Neural progenitor cell (in vitro differentiated cells): ENCODE measurements at regions not wholly inside any gene's neighbourhood (a gene's known extent, or its start where the extent isn't known, plus 50 kb on each side); places are given as distances from the start of the nearest gene placed in this dataset.

ENCODE experiments used
- DNase-seq: peaks from one replicate; pipeline ENCODE4 v3.0.0-alpha.2; 2016; ENCODE audit warnings: low spot score
- H2AFZ ChIP-seq: fragments of 200-600 bp; sonication (generic); replicated peaks from 2 replicates; pipeline ENCODE4 v1.6.1; 2016; ENCODE audit warnings: antibody characterized with exemption
- H3F3A ChIP-seq: fragments of 200-600 bp; sonication (generic); 2 replicates; pipeline ENCODE4 v1.6.1; 2016; ENCODE audit warnings: antibody characterized with exemption, low read depth
- H3K27ac ChIP-seq: fragments of 200-600 bp; sonication (generic); 2 replicates; pipeline ENCODE4 v1.5.1; 2016; ENCODE audit warnings: mild to moderate bottlenecking
- H3K27me3 ChIP-seq: fragments of 200-600 bp; sonication (generic); 2 replicates; pipeline ENCODE4 v1.6.1; 2016; ENCODE audit warnings: mild to moderate bottlenecking, moderate library complexity
- H3K36me3 ChIP-seq: fragments of 200-600 bp; sonication (generic); 2 replicates; pipeline ENCODE4 v1.5.1; 2016
- H3K4me1 ChIP-seq: fragments of 200-600 bp; sonication (generic); 2 replicates; pipeline ENCODE4 v1.6.1; 2016; ENCODE audit warnings: mixed run types
- H3K4me2 ChIP-seq: fragments of 200-600 bp; sonication (generic); 2 replicates; pipeline ENCODE4 v1.6.1; 2016
- H3K4me3 ChIP-seq: fragments of 200-600 bp; sonication (generic); 2 replicates; pipeline ENCODE4 v1.5.1; 2016
- H3K79me2 ChIP-seq: fragments of 200-600 bp; sonication (generic); 2 replicates; pipeline ENCODE4 v1.6.1; 2016; ENCODE audit warnings: low read depth
- H3K9ac ChIP-seq: fragments of 200-600 bp; sonication (generic); 2 replicates; pipeline ENCODE4 v1.6.1; 2016
- H3K9me3 ChIP-seq: fragments of 200-600 bp; sonication (generic); 2 replicates; pipeline ENCODE4 v1.5.1; 2016; ENCODE audit warnings: low read depth
- H4K20me1 ChIP-seq: fragments of 200-600 bp; sonication (generic); 2 replicates; pipeline ENCODE4 v1.6.1; 2016; ENCODE audit warnings: low read depth
- H3K27ac Mint-ChIP-seq: 3 replicates; pipeline ENCODE4 v1.8.0; 2021; ENCODE audit warnings: mixed read lengths
- H3K27me3 Mint-ChIP-seq: 2 replicates; pipeline ENCODE4 v1.8.0; 2022; ENCODE audit warnings: low read depth, mild to moderate bottlenecking, inconsistent platforms, moderate library complexity, mixed read lengths; ENCODE audit not compliant: insufficient read depth
- H3K36me3 Mint-ChIP-seq: 3 replicates; pipeline ENCODE4 v1.8.0; 2021; ENCODE audit warnings: mixed read lengths
- H3K4me1 Mint-ChIP-seq: 3 replicates; pipeline ENCODE4 v1.8.0; 2021; ENCODE audit warnings: mixed read lengths
- H3K4me3 Mint-ChIP-seq: 3 replicates; pipeline ENCODE4 v1.8.0; 2021; ENCODE audit warnings: mild to moderate bottlenecking, moderate library complexity, mixed read lengths
- H3K9me3 Mint-ChIP-seq: 3 replicates; pipeline ENCODE4 v1.8.0; 2020; ENCODE audit warnings: mixed read lengths
- EZH2 ChIP-seq: fragments of 200-600 bp; sonication (generic); IDR thresholded peaks from 2 replicates; pipeline ENCODE4 v1.6.1; 2017; ENCODE audit warnings: antibody characterized with exemption, mild to moderate bottlenecking, moderate library complexity
- EZH2phosphoT487 ChIP-seq: fragments of 200-600 bp; sonication (generic); IDR thresholded peaks from 2 replicates; pipeline ENCODE4 v1.6.1; 2017; ENCODE audit warnings: antibody characterized with exemption
- TF ChIP-seq, protein P1 (sequence below): fragments of 200-600 bp; sonication (generic); IDR thresholded peaks from 2 replicates; pipeline ENCODE4 v1.5.1; 2017; ENCODE audit warnings: antibody characterized with exemption, mild to moderate bottlenecking

DNA sequence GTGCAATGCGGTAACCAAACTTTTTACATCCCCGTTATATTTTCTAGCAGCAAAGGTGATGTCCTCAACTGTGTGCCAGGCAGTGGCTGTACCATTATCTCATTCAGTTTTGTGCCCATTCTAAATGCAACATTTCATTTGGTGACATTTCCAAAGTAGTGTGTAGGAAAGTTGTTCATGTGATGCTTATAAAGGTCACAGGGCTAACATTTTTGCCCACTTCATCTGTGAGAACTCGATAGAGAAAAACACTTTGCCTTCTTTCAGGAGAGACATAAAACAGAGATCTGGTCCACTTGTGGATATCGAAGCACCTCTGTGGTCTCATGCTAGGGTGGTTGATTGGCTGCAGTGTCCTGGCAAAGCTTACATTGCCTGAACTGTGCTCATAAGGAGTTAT is 414.2 kb upstream of the PDE3A start:
- H3K36me3 ChIP-seq: no peaks in the 10 kb centered on the region
- no peaks in the 10 kb centered on the region for H3K79me2 ChIP-seq
- H3K9ac ChIP-seq: no peak overlapping the region
- TF ChIP-seq EZH2: no peak
- TF ChIP-seq, protein P1, sequence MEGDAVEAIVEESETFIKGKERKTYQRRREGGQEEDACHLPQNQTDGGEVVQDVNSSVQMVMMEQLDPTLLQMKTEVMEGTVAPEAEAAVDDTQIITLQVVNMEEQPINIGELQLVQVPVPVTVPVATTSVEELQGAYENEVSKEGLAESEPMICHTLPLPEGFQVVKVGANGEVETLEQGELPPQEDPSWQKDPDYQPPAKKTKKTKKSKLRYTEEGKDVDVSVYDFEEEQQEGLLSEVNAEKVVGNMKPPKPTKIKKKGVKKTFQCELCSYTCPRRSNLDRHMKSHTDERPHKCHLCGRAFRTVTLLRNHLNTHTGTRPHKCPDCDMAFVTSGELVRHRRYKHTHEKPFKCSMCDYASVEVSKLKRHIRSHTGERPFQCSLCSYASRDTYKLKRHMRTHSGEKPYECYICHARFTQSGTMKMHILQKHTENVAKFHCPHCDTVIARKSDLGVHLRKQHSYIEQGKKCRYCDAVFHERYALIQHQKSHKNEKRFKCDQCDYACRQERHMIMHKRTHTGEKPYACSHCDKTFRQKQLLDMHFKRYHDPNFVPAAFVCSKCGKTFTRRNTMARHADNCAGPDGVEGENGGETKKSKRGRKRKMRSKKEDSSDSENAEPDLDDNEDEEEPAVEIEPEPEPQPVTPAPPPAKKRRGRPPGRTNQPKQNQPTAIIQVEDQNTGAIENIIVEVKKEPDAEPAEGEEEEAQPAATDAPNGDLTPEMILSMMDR: no peak
- no peak for TF ChIP-seq EZH2phosphoT487
- H3F3A ChIP-seq: no peaks in the 10 kb centered on the region
- H3K27me3 ChIP-seq: no peaks in the 10 kb centered on the region
- no peaks in the 10 kb centered on the region for H4K20me1 ChIP-seq
- no peak overlapping the region for H3K4me2 ChIP-seq
- no peaks in the 10 kb centered on the region for H3K4me1 ChIP-seq
- H3K27ac Mint-ChIP-seq: no peak overlapping the region
- H3K27ac ChIP-seq: no peak overlapping the region
- no peaks in the 10 kb centered on the region for H3K27me3 Mint-ChIP-seq
- H3K9me3 ChIP-seq: no peaks in the 10 kb centered on the region
- no peak overlapping the region for H3K4me3 ChIP-seq
- DNase-seq: no peak
- H2AFZ ChIP-seq: no peak overlapping the region
- no peaks in the 10 kb centered on the region for H3K36me3 Mint-ChIP-seq
- peaks cover 11% of the 10 kb centered on the region for H3K4me1 Mint-ChIP-seq
- H3K9me3 Mint-ChIP-seq: no peaks in the 10 kb centered on the region
- H3K4me3 Mint-ChIP-seq: no peak overlapping the region

DNA sequence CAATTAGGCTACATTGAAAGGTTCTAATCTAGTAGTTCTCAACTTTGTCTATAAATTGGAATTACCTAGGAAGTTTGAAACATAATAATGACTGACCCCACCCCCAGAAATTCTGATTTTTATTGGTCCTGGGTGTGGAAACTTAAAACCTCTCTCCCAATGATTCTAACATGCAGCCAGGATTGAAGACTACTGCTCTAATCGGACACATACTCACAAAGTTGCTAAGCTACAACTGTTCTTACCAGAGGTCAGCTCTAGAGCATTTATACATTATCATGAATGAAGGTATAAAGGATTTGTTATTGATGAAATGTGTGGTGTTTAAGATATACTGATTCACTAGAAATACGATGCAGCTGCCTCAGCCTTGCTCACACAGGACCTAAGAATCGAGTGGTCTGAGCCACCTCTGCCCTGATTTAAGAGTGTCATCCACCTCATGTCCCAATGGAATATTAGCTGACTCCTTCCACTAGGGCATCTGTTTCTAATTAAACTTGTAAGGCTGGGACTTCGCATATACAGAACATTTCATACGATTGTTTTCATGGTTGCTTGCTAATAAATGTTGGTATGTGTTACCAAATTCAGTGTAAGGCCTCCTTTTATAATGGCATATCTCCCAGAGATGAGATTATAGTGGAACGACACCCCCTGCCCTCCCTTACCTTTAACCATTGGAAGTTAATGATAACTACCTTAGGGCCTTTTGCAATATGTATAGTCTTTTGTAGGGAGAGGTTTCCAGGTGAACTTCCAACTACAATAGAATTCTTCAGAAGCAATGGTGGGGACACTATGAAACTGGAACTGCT is 410.8 kb upstream of the PDE3A start:
- Histone ChIP-seq H4K20me1 (no peaks in the 10 kb centered on the region), H3K27ac (no peak overlapping the region), H3K9ac (no peak overlapping the region), H3K36me3 (no peaks in the 10 kb centered on the region), H3F3A (no peaks in the 10 kb centered on the region), H3K79me2 (no peaks in the 10 kb centered on the region), H3K27me3 (no peaks in the 10 kb centered on the region), H3K4me2 (no peak overlapping the region), H3K4me1 (no peaks in the 10 kb centered on the region), H3K9me3 (no peaks in the 10 kb centered on the region), H2AFZ (no peak overlapping the region), H3K4me3 (no peak overlapping the region)
- no peak overlapping the region for H3K4me3 Mint-ChIP-seq
- TF ChIP-seq, protein P1: no peak
- TF ChIP-seq EZH2phosphoT487 (no peak), EZH2 (no peak)
- no peak for DNase-seq
- H3K9me3 Mint-ChIP-seq: no peaks in the 10 kb centered on the region
- peaks cover 11% of the 10 kb centered on the region for H3K4me1 Mint-ChIP-seq
- no peaks in the 10 kb centered on the region for H3K27me3 Mint-ChIP-seq
- no peaks in the 10 kb centered on the region for H3K36me3 Mint-ChIP-seq
- no peak overlapping the region for H3K27ac Mint-ChIP-seq

DNA sequence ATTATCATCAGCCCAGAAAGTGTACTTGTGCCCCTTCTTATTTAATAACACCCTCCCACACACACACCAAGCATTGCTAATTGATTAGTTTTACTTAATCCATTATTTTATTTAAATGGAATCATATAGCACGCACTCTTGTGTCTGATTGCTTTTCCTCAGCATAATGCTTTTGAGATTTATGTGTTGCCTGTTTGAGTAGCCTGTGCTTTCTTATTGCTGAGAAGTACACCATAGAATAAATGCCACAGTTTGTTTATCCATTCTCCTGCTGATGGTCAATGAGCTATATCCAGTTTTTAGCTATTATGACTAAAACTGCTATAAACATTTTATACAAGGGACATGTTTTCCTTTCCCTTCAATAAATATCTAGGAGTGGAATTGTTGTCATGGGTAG is 409.9 kb upstream of the PDE3A start:
- Histone ChIP-seq H3K9ac (no peak overlapping the region), H3K27ac (no peak overlapping the region), H3K79me2 (no peaks in the 10 kb centered on the region), H2AFZ (no peak overlapping the region), H3K4me2 (no peak overlapping the region), H3K4me1 (no peaks in the 10 kb centered on the region), H3K4me3 (no peak overlapping the region), H3K36me3 (no peaks in the 10 kb centered on the region), H4K20me1 (no peaks in the 10 kb centered on the region), H3F3A (no peaks in the 10 kb centered on the region), H3K27me3 (no peaks in the 10 kb centered on the region), H3K9me3 (no peaks in the 10 kb centered on the region)
- Mint-ChIP-seq H3K4me3 (no peak overlapping the region), H3K27ac (no peak overlapping the region), H3K36me3 (no peaks in the 10 kb centered on the region), H3K9me3 (no peaks in the 10 kb centered on the region), H3K27me3 (no peaks in the 10 kb centered on the region), H3K4me1 (peaks cover 13% of the 10 kb centered on the region)
- DNase-seq: no peak
- TF ChIP-seq EZH2 (no peak), EZH2phosphoT487 (no peak)
- TF ChIP-seq, protein P1: no peak
